ENCODE measurements at regions not wholly inside any gene's neighbourhood (a gene's known extent, or its start where the extent isn't known, plus 50 kb on each side); places are given as distances from the start of the nearest gene placed in this dataset.

DNA sequence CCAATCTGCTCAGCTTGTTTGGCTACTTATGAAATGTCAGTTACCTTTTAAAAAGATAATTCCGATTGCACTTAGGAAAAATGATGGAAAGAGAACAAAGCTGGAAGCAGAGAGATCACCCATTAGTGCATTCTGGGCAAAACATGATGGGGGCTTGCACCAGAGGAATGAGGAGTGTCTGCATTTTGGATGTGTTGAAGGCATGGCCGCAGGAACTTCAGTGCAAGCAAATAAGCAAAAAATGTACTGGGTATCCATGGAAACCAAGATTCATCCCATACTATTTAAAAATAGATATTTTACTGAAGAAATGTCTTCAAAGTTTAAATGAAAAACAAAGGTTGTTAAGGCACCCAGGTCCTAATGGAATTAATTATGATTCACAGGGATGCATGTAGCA, 655.0 kb downstream of the POM121L12 start:
- H3K9me2 ChIP-seq (replicated peaks; ENCODE audit: low read length): no peaks in the 10 kb centered on the region
- H4K20me1 ChIP-seq (ENCODE audit: low read length): no peaks in the 10 kb centered on the region
- H3K27me3 ChIP-seq (ENCODE audit: low read length): no peaks in the 10 kb centered on the region
- no peaks in the 10 kb centered on the region for H3F3A ChIP-seq (ENCODE audit: low read length, unreplicated experiment)
- ChIA-PET CTCF (no interaction called here), POLR2A (ENCODE audit: unreplicated experiment) (no interaction called here)
- H3K9me3 ChIP-seq (ENCODE audit: low read length): no peaks in the 10 kb centered on the region; the same call in 1 of the 2 replicates
- no peaks in the 10 kb centered on the region for H3K4me1 ChIP-seq (ENCODE audit: insufficient read depth, low read length)
- H2AFZ ChIP-seq (ENCODE audit: low read length): no peak overlapping the region
- H3K79me2 ChIP-seq (ENCODE audit: low read length): no peaks in the 10 kb centered on the region
- DNase-seq (no peak), ATAC-seq (no peak)
- BruUV-seq (replicated peaks): no TSS peak
- no peak overlapping the region for H3K9ac ChIP-seq (ENCODE audit: low read length)
- H3K27ac ChIP-seq (ENCODE audit: low read length): no peak overlapping the region
- no peak overlapping the region for H3K4me2 ChIP-seq (ENCODE audit: low read length)
- no peaks in the 10 kb centered on the region for H3K36me3 ChIP-seq (ENCODE audit: low read depth, low read length)
- intact Hi-C loops (cut with micrococcal nuclease): no loop called here
- no peak overlapping the region for H3K4me3 ChIP-seq (ENCODE audit: low read length)
- TF ChIP-seq CTCF (conservative IDR thresholded peaks at IDR 0.05; ENCODE audit: low read depth, low read length) (no peak), EZH2 (IDR thresholded peaks at IDR 0.05; ENCODE audit: low read length, unreplicated experiment) (no peak), EZH2phosphoT487 (IDR thresholded peaks at IDR 0.05; ENCODE audit: borderline replicate concordance, low read length) (no peak)

DNA sequence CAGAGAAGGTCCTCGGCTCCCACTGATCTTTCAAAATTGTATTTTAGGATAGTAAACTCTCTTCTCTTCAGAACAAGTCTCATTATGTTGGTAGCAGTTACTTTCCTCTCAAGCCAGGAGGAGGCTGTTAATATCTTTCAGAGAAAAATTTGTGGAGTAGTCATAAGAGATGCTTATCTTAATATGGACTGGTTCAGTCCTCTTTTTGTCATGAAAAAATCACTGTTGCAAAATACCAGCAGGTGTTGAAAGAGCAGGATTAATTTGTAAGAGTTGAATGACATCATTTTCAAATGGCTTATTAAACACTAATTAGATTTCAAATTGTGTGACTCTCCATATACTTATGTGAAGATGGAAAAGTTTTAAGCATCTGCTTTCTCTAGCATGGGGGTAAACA, 662.5 kb downstream of the POM121L12 start:
- no peaks in the 10 kb centered on the region for H3K27me3 ChIP-seq (ENCODE audit: low read length)

More for the DNA sequence above, 662.5 kb downstream of the POM121L12 start:
- Histone ChIP-seq H4K20me1 (ENCODE audit: low read length) (no peaks in the 10 kb centered on the region), H3K4me2 (ENCODE audit: low read length) (no peak overlapping the region), H3K36me3 (ENCODE audit: low read depth, low read length) (no peaks in the 10 kb centered on the region), H3K9me2 (replicated peaks; ENCODE audit: low read length) (no peaks in the 10 kb centered on the region), H2AFZ (ENCODE audit: low read length) (no peak overlapping the region), H3K9ac (ENCODE audit: low read length) (no peak overlapping the region), H3K27ac (ENCODE audit: low read length) (no peak overlapping the region), H3F3A (ENCODE audit: low read length, unreplicated experiment) (no peaks in the 10 kb centered on the region), H3K4me1 (ENCODE audit: insufficient read depth, low read length) (no peaks in the 10 kb centered on the region), H3K4me3 (ENCODE audit: low read length) (no peak overlapping the region), H3K9me3 (ENCODE audit: low read length) (no peaks in the 10 kb centered on the region), H3K79me2 (ENCODE audit: low read length) (no peaks in the 10 kb centered on the region)
- intact Hi-C loops (cut with micrococcal nuclease): no loop called here
- DNase-seq (no peak), ATAC-seq (no peak)
- no TSS peak for BruUV-seq (replicated peaks)
- ChIA-PET CTCF (no interaction called here), POLR2A (ENCODE audit: unreplicated experiment) (no interaction called here)
- TF ChIP-seq CTCF (conservative IDR thresholded peaks at IDR 0.05; ENCODE audit: low read depth, low read length) (no peak), EZH2phosphoT487 (IDR thresholded peaks at IDR 0.05; ENCODE audit: borderline replicate concordance, low read length) (no peak), EZH2 (IDR thresholded peaks at IDR 0.05; ENCODE audit: low read length, unreplicated experiment) (no peak)
